Astrocyte (in vitro differentiated cells and primary cell): ENCODE measurements at regions not wholly inside any gene's neighbourhood (a gene's known extent, or its start where the extent isn't known, plus 50 kb on each side); places are given as distances from the start of the nearest gene placed in this dataset.

Source experiments
- EZH2 ChIP-seq: IDR thresholded peaks from 2 replicates; pipeline ENCODE4 v1.6.1; 2012; ENCODE audit warnings: mild to moderate bottlenecking, low read length, inconsistent platforms; ENCODE audit not compliant: insufficient read depth
- TF ChIP-seq, protein P1 (sequence below): IDR thresholded peaks from 2 replicates; pipeline ENCODE4 v1.5.1; 2011; ENCODE audit warnings: low read depth, mild to moderate bottlenecking, inconsistent platforms, low read length, moderate library complexity; ENCODE audit not compliant: insufficient read depth

DNA sequence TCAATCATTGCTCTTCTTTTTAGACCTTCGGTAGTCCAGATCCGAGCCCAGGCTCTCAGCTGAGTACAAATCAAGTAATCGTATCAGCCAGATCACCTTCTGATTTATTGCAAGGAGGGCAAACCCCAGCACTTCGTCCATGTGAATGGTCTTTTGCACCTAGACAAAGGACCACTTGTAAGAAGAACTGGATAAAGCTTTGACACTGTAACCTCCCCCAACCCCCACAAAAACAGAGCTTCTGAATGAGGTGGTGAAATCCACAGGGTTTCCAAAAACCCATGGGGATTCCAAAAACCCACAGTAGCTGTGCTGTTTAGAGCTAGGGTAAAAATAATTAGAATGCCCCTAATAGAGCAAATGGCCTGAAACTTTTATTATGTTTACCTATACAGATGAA is 148.8 kb upstream of the ODAD2 start:
- TF ChIP-seq, protein P1, sequence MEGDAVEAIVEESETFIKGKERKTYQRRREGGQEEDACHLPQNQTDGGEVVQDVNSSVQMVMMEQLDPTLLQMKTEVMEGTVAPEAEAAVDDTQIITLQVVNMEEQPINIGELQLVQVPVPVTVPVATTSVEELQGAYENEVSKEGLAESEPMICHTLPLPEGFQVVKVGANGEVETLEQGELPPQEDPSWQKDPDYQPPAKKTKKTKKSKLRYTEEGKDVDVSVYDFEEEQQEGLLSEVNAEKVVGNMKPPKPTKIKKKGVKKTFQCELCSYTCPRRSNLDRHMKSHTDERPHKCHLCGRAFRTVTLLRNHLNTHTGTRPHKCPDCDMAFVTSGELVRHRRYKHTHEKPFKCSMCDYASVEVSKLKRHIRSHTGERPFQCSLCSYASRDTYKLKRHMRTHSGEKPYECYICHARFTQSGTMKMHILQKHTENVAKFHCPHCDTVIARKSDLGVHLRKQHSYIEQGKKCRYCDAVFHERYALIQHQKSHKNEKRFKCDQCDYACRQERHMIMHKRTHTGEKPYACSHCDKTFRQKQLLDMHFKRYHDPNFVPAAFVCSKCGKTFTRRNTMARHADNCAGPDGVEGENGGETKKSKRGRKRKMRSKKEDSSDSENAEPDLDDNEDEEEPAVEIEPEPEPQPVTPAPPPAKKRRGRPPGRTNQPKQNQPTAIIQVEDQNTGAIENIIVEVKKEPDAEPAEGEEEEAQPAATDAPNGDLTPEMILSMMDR: no peak
- no peak for TF ChIP-seq EZH2
